Activated CD4-positive, alpha-beta memory T cell treated with anti-CD3 and anti-CD28 coated beads for 36 hours (primary cell): ENCODE measurements at regions not wholly inside any gene's neighbourhood (a gene's known extent, or its start where the extent isn't known, plus 50 kb on each side); places are given as distances from the start of the nearest gene placed in this dataset.

ENCODE experiments used
- CTCF ChIA-PET: fragments of 350-600 bp; sonication (Branson Sonifier 250); formaldehyde crosslinking; loops from one replicate; lab custom pipeline; 2021; ENCODE audit warnings: antibody characterized with exemption, inconsistent platforms; lab: Charles Lee
- POLR2A ChIA-PET: fragments of 350-600 bp; sonication (Branson Sonifier 250); formaldehyde crosslinking; loops from one replicate; lab custom pipeline; 2021; ENCODE audit warnings: antibody characterized with exemption; lab: Charles Lee
- DNase-seq: peaks from one replicate; pipeline ENCODE4 v3.0.0-alpha.2; 2020
- H3K27ac Mint-ChIP-seq: one replicate; pipeline ENCODE4 v1.8.0; 2021; ENCODE audit warnings: mixed read lengths
- H3K27me3 Mint-ChIP-seq: one replicate; pipeline ENCODE4 v1.8.0; 2021; ENCODE audit warnings: mixed read lengths
- H3K36me3 Mint-ChIP-seq: one replicate; pipeline ENCODE4 v1.8.0; 2021; ENCODE audit warnings: mixed read lengths
- H3K4me1 Mint-ChIP-seq: one replicate; pipeline ENCODE4 v1.8.0; 2021; ENCODE audit warnings: low read depth, mixed read lengths
- H3K4me3 Mint-ChIP-seq: one replicate; pipeline ENCODE4 v1.8.0; 2021; ENCODE audit warnings: mild to moderate bottlenecking, mixed read lengths
- H3K9me3 Mint-ChIP-seq: one replicate; pipeline ENCODE4 v1.8.0; 2021; ENCODE audit warnings: mixed read lengths
- intact Hi-C: fragments of 100-400 bp; cut with micrococcal nuclease; formaldehyde crosslinking; loops from one replicate; pipeline ENCODE4 v1.15.1; 2023

DNA sequence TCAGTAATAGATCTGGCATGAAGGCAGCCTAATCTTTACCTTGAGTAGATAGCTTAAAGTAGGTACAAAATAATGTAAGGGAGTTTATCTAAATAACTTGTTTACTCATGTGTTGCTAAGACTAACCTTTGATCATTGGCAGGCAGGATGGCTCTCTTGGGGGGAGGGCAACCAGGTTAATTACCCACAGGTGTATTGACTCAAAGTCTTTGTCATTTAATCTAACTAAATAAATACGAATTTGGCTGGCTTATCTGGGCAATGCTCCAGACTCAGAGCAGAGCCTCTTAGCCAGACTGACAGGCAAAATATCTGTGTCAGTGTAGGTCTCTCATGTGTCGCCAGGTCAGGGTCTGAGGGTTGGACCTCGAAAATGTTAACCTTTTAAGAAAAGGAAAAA lies 283.4 kb upstream of the KLHL1 start:
- Mint-ChIP-seq H3K36me3 (no peaks in the 10 kb centered on the region), H3K4me1 (no peaks in the 10 kb centered on the region), H3K27me3 (no peaks in the 10 kb centered on the region), H3K9me3 (no peaks in the 10 kb centered on the region), H3K4me3 (no peak overlapping the region), H3K27ac (no peak overlapping the region)
- ChIA-PET CTCF (no interaction called here), POLR2A (no interaction called here)
- DNase-seq: no peak
- intact Hi-C loops: no loop called here

DNA sequence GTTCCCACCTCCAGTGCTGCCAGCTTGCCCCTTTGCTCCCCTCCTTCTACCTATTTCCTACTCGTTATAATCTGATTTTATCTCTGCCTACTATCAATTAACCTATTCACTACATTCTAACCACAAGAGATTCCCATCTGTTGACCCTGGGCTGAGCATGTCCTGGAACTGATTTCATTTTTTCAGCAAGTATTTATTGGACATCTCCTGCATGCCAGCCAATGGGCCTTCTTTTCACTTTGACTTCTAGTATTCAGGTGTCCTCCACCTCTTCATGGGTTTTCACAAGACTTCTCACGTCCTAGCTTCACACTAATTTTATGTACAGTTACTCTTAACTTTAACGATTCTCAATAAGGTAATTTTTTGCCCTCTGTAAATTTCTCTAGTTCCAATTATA lies 282.7 kb upstream of the KLHL1 start:
- H3K27ac Mint-ChIP-seq: no peak overlapping the region
- no peaks in the 10 kb centered on the region for H3K4me1 Mint-ChIP-seq
- H3K27me3 Mint-ChIP-seq: no peaks in the 10 kb centered on the region
- no peak overlapping the region for H3K4me3 Mint-ChIP-seq
- no peak for DNase-seq
- H3K9me3 Mint-ChIP-seq: no peaks in the 10 kb centered on the region
- intact Hi-C loops: no loop called here
- H3K36me3 Mint-ChIP-seq: no peaks in the 10 kb centered on the region
- POLR2A ChIA-PET: no interaction called here
- CTCF ChIA-PET: no interaction called here

DNA sequence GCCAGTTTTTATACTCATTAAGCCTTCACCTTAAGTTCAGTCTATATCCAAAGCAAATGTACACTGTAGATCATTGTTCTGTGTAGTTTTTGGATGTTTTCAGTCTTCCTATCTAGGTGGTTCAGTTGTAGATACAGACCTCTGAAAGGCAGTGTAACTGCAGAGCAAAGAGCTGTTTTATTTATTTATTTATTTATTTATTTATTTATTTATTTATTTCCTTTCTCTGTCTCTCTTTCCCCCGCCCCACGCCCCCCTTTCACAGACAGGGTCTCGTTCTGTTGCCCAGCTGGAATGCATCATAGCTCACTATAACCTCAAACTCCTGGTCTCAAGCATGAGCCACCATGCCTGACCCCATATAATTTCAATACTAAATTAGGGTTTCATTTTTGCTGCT lies 281.8 kb upstream of the KLHL1 start:
- Mint-ChIP-seq H3K4me1 (no peaks in the 10 kb centered on the region), H3K27me3 (no peaks in the 10 kb centered on the region), H3K27ac (no peak overlapping the region), H3K9me3 (no peaks in the 10 kb centered on the region), H3K4me3 (no peak overlapping the region), H3K36me3 (no peaks in the 10 kb centered on the region)
- intact Hi-C loops: no loop called here
- no peak for DNase-seq
- POLR2A ChIA-PET: no interaction called here
- CTCF ChIA-PET: no interaction called here

DNA sequence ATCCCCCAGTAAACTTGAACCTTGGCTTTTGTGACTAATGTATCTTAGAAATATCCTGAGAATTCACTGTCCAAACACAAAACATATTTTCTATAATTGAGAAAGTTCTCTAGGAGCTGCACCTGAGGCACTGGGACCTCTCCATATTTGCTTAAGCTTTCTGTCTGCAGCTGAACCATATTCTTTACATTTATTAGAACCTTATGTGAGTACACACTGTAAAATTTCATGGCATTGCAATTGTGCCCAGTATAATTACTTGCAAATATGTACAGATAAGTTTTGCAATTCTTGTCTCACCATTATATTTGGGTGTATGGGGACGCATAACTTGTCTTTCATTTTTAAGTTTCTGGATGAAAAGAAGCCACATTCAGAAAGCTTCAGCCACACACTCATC lies 280.7 kb upstream of the KLHL1 start:
- no peak for DNase-seq
- Mint-ChIP-seq H3K27ac (no peak overlapping the region), H3K4me3 (no peak overlapping the region), H3K9me3 (no peaks in the 10 kb centered on the region), H3K36me3 (no peaks in the 10 kb centered on the region), H3K27me3 (no peaks in the 10 kb centered on the region), H3K4me1 (no peaks in the 10 kb centered on the region)
- POLR2A ChIA-PET: no interaction called here
- intact Hi-C loops: no loop called here
- CTCF ChIA-PET: interaction anchor here (0.6 kb wide), 1 partner anchor 17 kb away, joined by 3 read pairs; no protein-coding TSS in a partner anchor

DNA sequence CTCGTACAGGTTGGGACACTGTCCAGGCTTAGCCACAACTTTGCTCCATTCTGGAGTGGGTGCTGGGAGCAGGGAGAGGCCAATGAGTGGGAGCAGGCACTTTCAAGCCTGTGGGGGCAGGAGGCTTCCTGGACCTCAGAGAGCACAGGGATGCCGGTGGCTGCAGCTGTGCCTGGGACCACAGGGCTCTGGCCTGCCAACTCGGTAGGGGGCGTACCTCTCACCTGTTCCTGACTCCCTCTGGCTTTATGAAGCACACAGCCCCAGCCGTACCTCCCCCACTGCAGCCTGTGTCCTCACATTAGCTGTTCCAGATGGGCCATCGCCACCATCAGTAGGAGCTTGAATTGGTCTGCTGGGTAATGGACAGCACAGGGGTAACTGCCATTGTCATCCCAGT lies 278.7 kb upstream of the KLHL1 start:
- intact Hi-C loops: no loop called here
- Mint-ChIP-seq H3K27me3 (no peaks in the 10 kb centered on the region), H3K4me1 (no peaks in the 10 kb centered on the region), H3K36me3 (no peaks in the 10 kb centered on the region), H3K9me3 (no peaks in the 10 kb centered on the region), H3K27ac (no peak overlapping the region), H3K4me3 (no peak overlapping the region)
- DNase-seq: no peak
- ChIA-PET CTCF (no interaction called here), POLR2A (no interaction called here)

DNA sequence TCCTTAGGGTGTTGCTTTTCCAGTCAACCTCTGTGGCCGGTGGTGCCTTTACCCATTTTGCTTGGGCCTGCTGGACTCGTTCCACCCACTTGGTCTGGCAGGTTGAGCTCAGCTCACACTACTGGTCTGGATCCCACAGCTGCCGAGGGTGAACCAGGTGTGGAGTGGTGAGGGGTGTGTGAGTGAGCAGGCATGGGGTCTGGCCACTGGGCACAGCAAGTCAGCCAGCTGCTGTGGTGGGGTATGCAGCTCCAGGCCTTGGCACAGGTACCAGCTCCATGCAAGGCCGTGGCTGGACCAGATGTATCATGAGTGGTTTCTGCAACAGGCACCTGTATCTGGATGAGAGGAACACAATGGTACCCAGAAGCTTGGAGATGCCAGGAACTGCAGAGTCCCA lies 277.6 kb upstream of the KLHL1 start:
- Mint-ChIP-seq H3K9me3 (no peaks in the 10 kb centered on the region), H3K4me3 (no peak overlapping the region), H3K27me3 (no peaks in the 10 kb centered on the region), H3K27ac (no peak overlapping the region), H3K36me3 (no peaks in the 10 kb centered on the region), H3K4me1 (no peaks in the 10 kb centered on the region)
- no peak for DNase-seq
- ChIA-PET CTCF (no interaction called here), POLR2A (no interaction called here)
- intact Hi-C loops: no loop called here

DNA sequence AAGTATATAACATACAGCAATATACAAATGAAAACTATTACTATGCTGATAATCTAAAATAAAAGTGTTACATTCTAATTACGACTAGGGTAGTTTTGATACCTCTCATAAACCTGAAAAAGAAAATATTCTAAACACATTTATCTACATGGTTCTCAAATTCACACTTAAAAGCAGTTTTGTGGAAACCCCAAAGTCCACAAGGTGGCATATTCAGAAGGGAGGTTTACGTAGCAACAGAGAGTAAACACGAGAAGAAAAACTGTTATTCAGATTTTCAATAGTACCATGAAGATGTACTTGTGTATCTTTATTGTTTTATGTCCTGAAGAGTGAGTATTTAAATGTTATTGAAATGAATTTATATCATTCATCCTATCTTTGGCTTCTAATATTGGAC lies 275.9 kb upstream of the KLHL1 start:
- no peaks in the 10 kb centered on the region for H3K36me3 Mint-ChIP-seq
- H3K4me3 Mint-ChIP-seq: no peak overlapping the region
- CTCF ChIA-PET: no interaction called here
- H3K27ac Mint-ChIP-seq: no peak overlapping the region
- H3K9me3 Mint-ChIP-seq: no peaks in the 10 kb centered on the region
- POLR2A ChIA-PET: no interaction called here
- DNase-seq: no peak
- no peaks in the 10 kb centered on the region for H3K4me1 Mint-ChIP-seq
- H3K27me3 Mint-ChIP-seq: no peaks in the 10 kb centered on the region
- intact Hi-C loops: no loop called here

DNA sequence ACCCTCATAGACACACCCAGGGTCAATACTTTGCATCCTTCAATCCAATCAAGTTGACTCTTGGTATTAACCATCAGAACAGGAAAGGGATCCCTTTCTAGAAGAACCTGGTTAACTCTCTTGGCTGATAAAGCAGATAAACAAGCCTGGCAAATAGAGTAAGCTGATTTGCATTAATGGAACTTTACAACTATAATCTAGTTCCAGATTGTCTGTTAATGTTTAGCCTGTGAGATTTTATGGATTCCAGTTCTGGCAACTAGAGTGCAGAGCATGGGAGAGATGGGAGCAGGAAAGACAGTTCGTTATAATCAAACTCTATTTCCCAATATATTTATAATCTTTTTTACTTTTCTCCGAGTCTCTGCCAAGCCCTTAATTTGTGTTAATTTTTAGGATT lies 272.6 kb upstream of the KLHL1 start:
- Mint-ChIP-seq H3K27me3 (no peaks in the 10 kb centered on the region), H3K27ac (no peak overlapping the region), H3K4me1 (no peaks in the 10 kb centered on the region), H3K4me3 (no peak overlapping the region), H3K9me3 (no peaks in the 10 kb centered on the region), H3K36me3 (no peaks in the 10 kb centered on the region)
- intact Hi-C loops: no loop called here
- POLR2A ChIA-PET: no interaction called here
- CTCF ChIA-PET: no interaction called here
- no peak for DNase-seq

DNA sequence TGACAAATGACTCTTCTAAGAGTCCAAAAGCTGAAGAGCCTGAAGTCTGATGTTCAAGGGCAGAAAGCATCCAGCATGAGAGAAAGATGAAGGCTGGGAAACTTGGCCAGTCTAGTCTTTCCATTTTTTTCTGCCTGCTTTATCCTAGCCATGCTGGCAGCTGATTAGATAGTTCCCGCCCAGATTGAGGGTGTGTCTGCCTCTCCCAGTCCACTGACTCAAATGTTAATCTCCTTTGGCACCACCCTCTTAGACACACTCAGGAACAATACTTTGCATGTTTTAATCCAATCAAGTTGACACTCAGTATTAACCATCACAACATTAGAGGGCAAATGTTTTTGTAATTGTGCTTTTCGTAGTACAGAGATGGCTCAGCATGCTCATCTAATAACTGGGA lies 267.5 kb upstream of the KLHL1 start:
- Mint-ChIP-seq H3K36me3 (no peaks in the 10 kb centered on the region), H3K27me3 (no peaks in the 10 kb centered on the region), H3K4me3 (no peak overlapping the region), H3K4me1 (no peaks in the 10 kb centered on the region), H3K27ac (no peak overlapping the region), H3K9me3 (no peaks in the 10 kb centered on the region)
- POLR2A ChIA-PET: no interaction called here
- intact Hi-C loops: no loop called here
- no peak for DNase-seq
- CTCF ChIA-PET: no interaction called here

DNA sequence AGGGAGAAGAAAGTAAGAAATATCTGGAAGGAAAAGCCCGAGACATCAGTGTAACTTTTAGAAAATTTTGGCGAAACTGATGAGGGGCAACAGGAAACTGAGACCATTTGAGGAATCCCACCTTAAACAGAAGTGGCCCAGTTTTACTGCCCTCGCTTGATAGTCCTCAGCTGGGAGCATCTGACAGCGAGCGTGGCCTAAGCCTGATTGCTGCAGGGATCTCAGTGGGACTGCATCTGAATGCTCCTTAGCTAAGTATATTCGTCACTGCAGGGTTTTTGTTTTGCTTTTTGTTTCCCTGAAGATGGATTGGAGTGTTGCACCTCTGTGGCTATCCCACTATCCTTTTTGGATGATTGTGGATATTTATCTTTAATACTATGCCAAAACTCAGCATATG lies 262.7 kb upstream of the KLHL1 start:
- no peaks in the 10 kb centered on the region for H3K27me3 Mint-ChIP-seq
- intact Hi-C loops: no loop called here
- no peaks in the 10 kb centered on the region for H3K4me1 Mint-ChIP-seq
- no peaks in the 10 kb centered on the region for H3K9me3 Mint-ChIP-seq
- H3K27ac Mint-ChIP-seq: no peak overlapping the region
- no peak overlapping the region for H3K4me3 Mint-ChIP-seq
- CTCF ChIA-PET: no interaction called here
- POLR2A ChIA-PET: no interaction called here
- no peak for DNase-seq
- no peaks in the 10 kb centered on the region for H3K36me3 Mint-ChIP-seq

DNA sequence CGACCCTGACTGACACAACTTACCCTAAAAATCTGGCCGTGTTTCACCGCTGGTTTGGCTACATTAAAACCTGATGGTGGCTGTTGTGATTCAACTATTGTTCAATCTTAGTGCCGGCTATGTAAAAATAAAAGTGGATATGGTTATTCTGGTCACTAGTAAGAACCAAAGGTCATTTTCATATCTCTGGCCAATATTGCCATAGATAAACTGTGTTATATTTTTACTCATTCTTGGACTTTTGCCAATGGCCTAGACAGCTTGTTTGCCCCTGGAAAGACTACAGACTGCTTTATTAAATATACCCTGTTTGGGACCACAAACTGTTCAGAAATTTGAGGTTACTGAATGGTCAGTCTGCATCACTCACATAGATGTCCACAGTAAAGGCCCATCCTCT lies 258.5 kb upstream of the KLHL1 start:
- intact Hi-C loops: no loop called here
- no peak overlapping the region for H3K4me3 Mint-ChIP-seq
- CTCF ChIA-PET: no interaction called here
- H3K36me3 Mint-ChIP-seq: no peaks in the 10 kb centered on the region
- POLR2A ChIA-PET: no interaction called here
- DNase-seq: no peak
- H3K27ac Mint-ChIP-seq: no peak overlapping the region
- no peaks in the 10 kb centered on the region for H3K27me3 Mint-ChIP-seq
- H3K4me1 Mint-ChIP-seq: no peaks in the 10 kb centered on the region
- H3K9me3 Mint-ChIP-seq: no peaks in the 10 kb centered on the region

DNA sequence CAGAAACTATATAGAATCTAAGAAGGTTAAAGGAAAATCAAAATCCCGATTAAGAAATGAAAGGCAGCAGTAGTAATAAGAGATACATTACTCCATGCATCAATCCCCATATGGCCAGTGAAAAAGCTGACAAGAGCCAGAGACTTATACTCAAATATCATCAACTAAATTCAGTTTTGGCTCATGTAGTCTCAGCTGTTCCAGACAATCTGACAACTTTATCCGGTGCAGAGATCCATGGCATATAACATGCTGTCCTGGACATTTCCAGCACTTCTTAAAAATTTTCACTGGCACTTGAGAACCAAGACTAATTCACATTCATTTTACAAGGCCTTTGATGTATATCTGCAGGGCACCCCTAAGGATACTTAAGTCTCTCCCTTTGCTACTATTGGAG lies 255.7 kb upstream of the KLHL1 start:
- ChIA-PET POLR2A (no interaction called here), CTCF (no interaction called here)
- no peaks in the 10 kb centered on the region for H3K36me3 Mint-ChIP-seq
- H3K4me3 Mint-ChIP-seq: no peak overlapping the region
- no peak for DNase-seq
- no peaks in the 10 kb centered on the region for H3K4me1 Mint-ChIP-seq
- no peaks in the 10 kb centered on the region for H3K27me3 Mint-ChIP-seq
- H3K27ac Mint-ChIP-seq: no peak overlapping the region
- H3K9me3 Mint-ChIP-seq: peaks cover 2% of the 10 kb centered on the region
- intact Hi-C loops: no loop called here

DNA sequence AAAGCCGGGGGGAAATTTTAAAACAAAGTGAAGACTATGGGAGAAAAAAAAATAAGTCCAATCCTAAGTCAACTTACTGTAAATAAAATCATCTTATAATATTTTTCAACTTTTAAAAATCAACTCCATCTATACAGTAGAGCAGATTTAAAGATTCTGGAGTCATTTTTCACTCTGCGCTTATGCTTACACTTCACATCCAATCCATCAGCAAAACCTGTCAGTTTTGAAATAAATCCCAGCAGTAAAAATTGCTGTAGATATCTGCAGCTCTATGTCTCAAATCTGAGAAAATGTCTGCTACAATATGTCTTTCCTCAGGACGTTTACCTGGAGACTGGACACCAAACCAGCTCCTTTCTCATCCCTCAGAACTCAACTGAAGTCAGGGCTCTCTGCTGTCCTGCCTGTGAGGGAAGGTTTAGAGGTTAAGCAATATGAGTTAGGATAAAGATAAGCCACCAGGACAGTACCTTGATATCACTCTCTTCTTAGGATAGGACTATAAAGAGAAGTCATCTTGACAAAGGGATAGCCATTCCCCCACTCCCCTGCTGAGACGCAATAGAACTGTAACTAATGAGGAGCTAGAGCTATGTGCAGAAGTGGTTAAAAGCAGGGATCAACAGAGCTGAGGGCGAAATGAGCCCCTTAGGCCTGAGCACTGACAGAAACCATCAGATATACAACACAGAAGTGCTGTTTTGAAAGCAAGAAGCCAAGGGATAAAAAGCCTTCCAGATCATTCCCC lies 254.7 kb upstream of the KLHL1 start:
- no peaks in the 10 kb centered on the region for H3K27me3 Mint-ChIP-seq
- intact Hi-C loops: no loop called here
- POLR2A ChIA-PET: no interaction called here

More for the DNA sequence above, 254.7 kb upstream of the KLHL1 start:
- CTCF ChIA-PET: no interaction called here
- no peaks in the 10 kb centered on the region for H3K36me3 Mint-ChIP-seq
- H3K4me3 Mint-ChIP-seq: no peak overlapping the region
- no peak for DNase-seq
- no peaks in the 10 kb centered on the region for H3K4me1 Mint-ChIP-seq
- peaks cover 2% of the 10 kb centered on the region for H3K9me3 Mint-ChIP-seq
- no peak overlapping the region for H3K27ac Mint-ChIP-seq
